Suprapubic skin (tissue), 4 donors: ENCODE measurements at regions not wholly inside any gene's neighbourhood (a gene's known extent, or its start where the extent isn't known, plus 50 kb on each side); places are given as distances from the start of the nearest gene placed in this dataset.

ENCODE experiments used
- DNase-seq, 2 donors: peaks; one replicate each; pipeline ENCODE4 v3.0.0-alpha.2; 2019; ENCODE audit warnings: low spot score in 2 of 2
- H3K27ac ChIP-seq: fragments of 200-600 bp; sonication (generic); one replicate; pipeline ENCODE4 v1.5.1; 2019
- H3K27me3 ChIP-seq: fragments of 200-600 bp; sonication (generic); one replicate; pipeline ENCODE4 v1.5.1; 2019
- H3K36me3 ChIP-seq: fragments of 200-600 bp; sonication (generic); one replicate; pipeline ENCODE4 v1.5.1; 2019
- H3K4me1 ChIP-seq: fragments of 200-600 bp; sonication (generic); one replicate; pipeline ENCODE4 v1.5.1; 2019
- H3K4me3 ChIP-seq: fragments of 200-600 bp; sonication (generic); one replicate; pipeline ENCODE4 v1.5.1; 2019; ENCODE audit warnings: mild to moderate bottlenecking
- H3K9me3 ChIP-seq: fragments of 200-600 bp; sonication (generic); one replicate; pipeline ENCODE4 v1.5.1; 2019
- EP300 ChIP-seq: sonication (generic); formaldehyde crosslinking; IDR thresholded peaks from one replicate; pipeline ENCODE4 v1.6.1; 2017; ENCODE audit warnings: antibody characterized with exemption
- POLR2A ChIP-seq, 2 donors: fragments of 450-650 bp; IDR thresholded peaks; one replicate each; pipeline ENCODE4 v1.6.1; 2017; ENCODE audit warnings: antibody characterized with exemption in 2 of 2, mild to moderate bottlenecking in 2 of 2, moderate library complexity in 2 of 2
- POLR2AphosphoS5 ChIP-seq, 3 donors: sonication (generic); formaldehyde crosslinking; IDR thresholded peaks; one replicate each; pipeline ENCODE4 v1.6.1; 2017; ENCODE audit warnings: antibody characterized with exemption in 3 of 3
- whole genome bisulfite sequencing: methylation state at CpG from one replicate; pipeline ENCODE4 v1.1.5; 2018; 5-methylcytosine and 5-hydroxymethylcytosine counted together
- TF ChIP-seq, protein P1 (sequence below), 2 donors: fragments of 200-600 bp in 1 of 2; fragments of 450-650 bp in 1 of 2; sonication (generic) in 1 of 2; IDR thresholded peaks; one replicate each; pipeline ENCODE4 v1.5.1; 2016 to 2019; ENCODE audit warnings: antibody characterized with exemption in 2 of 2, mild to moderate bottlenecking in 1 of 2, moderate library complexity in 1 of 2

DNA sequence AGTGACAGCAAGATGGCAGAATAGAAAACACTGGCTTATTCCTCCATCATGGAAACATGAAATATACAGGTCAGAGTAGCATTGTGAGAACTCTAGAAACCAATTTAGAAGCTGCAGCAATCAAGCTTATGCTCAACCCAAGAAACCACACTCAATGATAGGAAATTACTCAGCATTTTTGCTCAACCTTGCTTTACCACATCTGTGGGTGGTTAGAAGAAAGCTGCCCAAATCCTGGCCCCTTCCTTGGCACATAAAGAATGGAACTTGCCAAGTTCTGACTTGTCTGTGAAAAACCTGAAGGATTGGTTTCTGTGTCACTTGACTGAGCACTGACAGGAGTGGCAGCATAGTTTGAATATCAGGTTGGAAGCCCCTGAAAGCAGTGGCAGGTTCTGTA lies 108.0 kb upstream of the MOCS1 start:
- Histone ChIP-seq H3K9me3 (no peaks in the 10 kb centered on the region), H3K36me3 (no peaks in the 10 kb centered on the region), H3K27me3 (no peaks in the 10 kb centered on the region), H3K27ac (no peak overlapping the region), H3K4me3 (no peak overlapping the region), H3K4me1 (no peaks in the 10 kb centered on the region)
- TF ChIP-seq POLR2AphosphoS5 (IDR thresholded peaks at IDR 0.05) (no peak), EP300 (no peak), POLR2A (IDR thresholded peaks at IDR 0.05) (no peak)
- TF ChIP-seq, protein P1, sequence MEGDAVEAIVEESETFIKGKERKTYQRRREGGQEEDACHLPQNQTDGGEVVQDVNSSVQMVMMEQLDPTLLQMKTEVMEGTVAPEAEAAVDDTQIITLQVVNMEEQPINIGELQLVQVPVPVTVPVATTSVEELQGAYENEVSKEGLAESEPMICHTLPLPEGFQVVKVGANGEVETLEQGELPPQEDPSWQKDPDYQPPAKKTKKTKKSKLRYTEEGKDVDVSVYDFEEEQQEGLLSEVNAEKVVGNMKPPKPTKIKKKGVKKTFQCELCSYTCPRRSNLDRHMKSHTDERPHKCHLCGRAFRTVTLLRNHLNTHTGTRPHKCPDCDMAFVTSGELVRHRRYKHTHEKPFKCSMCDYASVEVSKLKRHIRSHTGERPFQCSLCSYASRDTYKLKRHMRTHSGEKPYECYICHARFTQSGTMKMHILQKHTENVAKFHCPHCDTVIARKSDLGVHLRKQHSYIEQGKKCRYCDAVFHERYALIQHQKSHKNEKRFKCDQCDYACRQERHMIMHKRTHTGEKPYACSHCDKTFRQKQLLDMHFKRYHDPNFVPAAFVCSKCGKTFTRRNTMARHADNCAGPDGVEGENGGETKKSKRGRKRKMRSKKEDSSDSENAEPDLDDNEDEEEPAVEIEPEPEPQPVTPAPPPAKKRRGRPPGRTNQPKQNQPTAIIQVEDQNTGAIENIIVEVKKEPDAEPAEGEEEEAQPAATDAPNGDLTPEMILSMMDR (IDR thresholded peaks at IDR 0.05): no peak
- no peak for DNase-seq

DNA sequence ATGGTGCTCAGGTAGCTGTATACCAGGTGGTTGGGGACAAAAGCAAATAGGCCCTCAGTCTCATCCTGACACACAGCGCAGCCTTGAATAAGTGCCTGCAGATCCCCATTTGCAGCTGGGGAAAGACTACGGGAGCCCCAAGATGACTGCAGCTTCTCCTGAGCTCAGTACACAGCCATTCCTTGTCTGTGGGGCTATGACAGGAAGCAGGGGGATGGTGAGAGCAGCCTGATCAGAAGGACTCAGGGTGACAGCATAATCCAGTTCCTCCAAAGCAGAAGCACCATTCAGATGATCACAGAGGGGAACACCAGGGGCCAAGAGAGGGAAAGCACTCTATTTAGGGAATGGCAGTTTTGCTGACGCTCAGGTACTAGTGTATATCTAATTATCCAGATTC lies 104.8 kb upstream of the MOCS1 start:
- Histone ChIP-seq H3K36me3 (no peaks in the 10 kb centered on the region), H3K9me3 (no peaks in the 10 kb centered on the region), H3K4me1 (no peaks in the 10 kb centered on the region), H3K4me3 (no peak overlapping the region), H3K27me3 (no peaks in the 10 kb centered on the region), H3K27ac (no peak overlapping the region)
- TF ChIP-seq EP300 (no peak), POLR2AphosphoS5 (IDR thresholded peaks at IDR 0.05) (no peak), POLR2A (IDR thresholded peaks at IDR 0.05) (no peak)
- TF ChIP-seq, protein P1 (IDR thresholded peaks at IDR 0.05): no peak
- WGBS: 77% methylated on average over 1 of the region's 3 CpGs
- DNase-seq: no peak

DNA sequence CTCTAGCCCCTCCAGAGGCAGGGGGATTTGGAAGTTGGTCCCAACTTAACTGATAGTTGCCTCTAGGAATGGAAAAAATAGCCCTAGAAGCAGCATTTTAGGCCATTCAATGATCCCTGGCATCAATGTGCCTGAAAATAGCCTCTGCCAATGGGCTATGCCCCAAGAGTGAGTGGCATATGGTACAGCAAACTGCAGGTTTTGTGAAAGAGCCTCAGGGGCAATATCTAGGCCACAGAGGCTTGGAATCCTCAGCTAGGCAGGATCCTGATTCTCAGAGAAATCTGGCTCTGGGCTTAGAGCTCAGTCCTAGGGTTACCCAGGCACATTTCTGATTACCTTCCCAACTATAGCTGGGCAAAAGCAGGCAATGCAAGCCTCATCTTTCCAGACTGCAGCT lies 104.4 kb upstream of the MOCS1 start:
- no peaks in the 10 kb centered on the region for H3K27me3 ChIP-seq
- H3K4me1 ChIP-seq: no peaks in the 10 kb centered on the region
- H3K27ac ChIP-seq: no peak overlapping the region
- no peaks in the 10 kb centered on the region for H3K9me3 ChIP-seq
- no peaks in the 10 kb centered on the region for H3K36me3 ChIP-seq
- TF ChIP-seq EP300 (no peak), POLR2AphosphoS5 (IDR thresholded peaks at IDR 0.05) (no peak), POLR2A (IDR thresholded peaks at IDR 0.05) (no peak)
- TF ChIP-seq, protein P1 (IDR thresholded peaks at IDR 0.05): no peak
- no peak overlapping the region for H3K4me3 ChIP-seq
- no peak for DNase-seq

DNA sequence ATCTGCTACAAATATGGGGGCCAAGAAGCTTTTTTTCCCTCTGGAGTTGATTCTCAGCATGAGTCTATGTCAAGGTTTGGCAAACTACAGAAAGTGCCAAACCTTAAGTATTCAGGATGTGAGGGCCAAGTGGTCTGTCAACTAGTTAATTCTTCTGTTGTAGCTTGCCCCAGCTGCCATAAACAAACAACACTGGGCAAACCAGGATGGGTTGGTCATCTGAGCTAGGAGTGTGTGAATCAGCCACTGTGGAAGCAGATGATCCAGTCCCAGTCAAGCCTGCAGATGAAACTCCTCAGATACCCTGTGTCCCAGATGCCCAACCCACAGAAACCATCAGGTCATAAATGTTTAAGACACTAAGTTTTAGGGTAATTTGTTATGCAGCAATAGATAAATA lies 103.0 kb upstream of the MOCS1 start:
- H3K36me3 ChIP-seq: no peaks in the 10 kb centered on the region
- no peaks in the 10 kb centered on the region for H3K27me3 ChIP-seq
- H3K4me1 ChIP-seq: no peaks in the 10 kb centered on the region
- no peak overlapping the region for H3K4me3 ChIP-seq
- TF ChIP-seq POLR2AphosphoS5 (IDR thresholded peaks at IDR 0.05): no peak
- H3K27ac ChIP-seq: no peak overlapping the region
- no peaks in the 10 kb centered on the region for H3K9me3 ChIP-seq
- DNase-seq: no peak

GRCh38 chr6:40036186-40036585 lies 101.9 kb upstream of the MOCS1 start:
- DNase-seq: no peak
- no peaks in the 10 kb centered on the region for H3K36me3 ChIP-seq
- no peaks in the 10 kb centered on the region for H3K9me3 ChIP-seq
- no peaks in the 10 kb centered on the region for H3K27me3 ChIP-seq
- H3K4me3 ChIP-seq: no peak overlapping the region
- TF ChIP-seq POLR2A (IDR thresholded peaks at IDR 0.05): no peak
- TF ChIP-seq, protein P1 (IDR thresholded peaks at IDR 0.05): no peak
- TF ChIP-seq POLR2AphosphoS5 (IDR thresholded peaks at IDR 0.05): no peak
- TF ChIP-seq EP300: no peak
- 88% methylated on average over 2 of the region's 2 CpGs for WGBS
- H3K4me1 ChIP-seq: no peaks in the 10 kb centered on the region
- H3K27ac ChIP-seq: no peak overlapping the region

GRCh38 chr6:40028449-40028848 lies 94.2 kb upstream of the MOCS1 start:
- WGBS: 92% methylated on average over 1 of the region's 1 CpG
- DNase-seq: no peak
- H3K9me3 ChIP-seq: no peaks in the 10 kb centered on the region
- H3K4me1 ChIP-seq: no peaks in the 10 kb centered on the region
- H3K4me3 ChIP-seq: no peak overlapping the region
- peaks cover 11% of the 10 kb centered on the region for H3K27me3 ChIP-seq
- no peak overlapping the region for H3K27ac ChIP-seq
- H3K36me3 ChIP-seq: no peaks in the 10 kb centered on the region
- no peak for TF ChIP-seq POLR2A (IDR thresholded peaks at IDR 0.05)
- TF ChIP-seq POLR2AphosphoS5 (IDR thresholded peaks at IDR 0.05): no peak
- TF ChIP-seq EP300: no peak
- TF ChIP-seq, protein P1 (IDR thresholded peaks at IDR 0.05): no peak
